HEK293 (cell line): ENCODE measurements at regions not wholly inside any gene's neighbourhood (a gene's known extent, or its start where the extent isn't known, plus 50 kb on each side); places are given as distances from the start of the nearest gene placed in this dataset.
A peak's percentile ranks its signal among the peaks of the same experiment; 100 is the strongest.
"Not testable (repeated sequence)": the region's sequence is repeated elsewhere in the genome, so short reads cannot be mapped to it uniquely, and the experiment has no call there.

ENCODE experiments used
- CTCF ChIA-PET: fragments of 350-600 bp; formaldehyde crosslinking; extraction: SDS; loops from one replicate; lab custom pipeline; 2021; ENCODE audit warnings: antibody characterized with exemption; lab: Yijun Ruan, JAX
- POLR2A ChIA-PET: fragments of 300-600 bp; formaldehyde crosslinking; extraction: SDS; loops from one replicate; lab custom pipeline; 2020; ENCODE audit warnings: antibody characterized with exemption, inconsistent platforms; lab: Yijun Ruan, JAX
- H3K27ac ChIP-seq: fragments of 200-500 bp; sonication (Bioruptor generic); 2 replicates; pipeline ENCODE4 v1.5.1; 2014; ENCODE audit warnings: low read depth, low read length, control low read depth, inconsistent platforms; ENCODE audit errors: extremely low read depth
- H3K36me3 ChIP-seq, 2 experiments: fragments of 200-500 bp in 1 of 2; sonication (Bioruptor generic) in 1 of 2; 1 replicate in 1 of 2; 2 replicates in 1 of 2; pipeline ENCODE4 v1.5.1; 2014 to 2017; ENCODE audit warnings: inconsistent platforms in 2 of 2, low read length in 2 of 2; ENCODE audit not compliant: control insufficient read depth in 2 of 2, insufficient read depth in 1 of 2
- H3K4me1 ChIP-seq: fragments of 200-500 bp; sonication (Bioruptor generic); 2 replicates; pipeline ENCODE4 v1.5.1; 2014; ENCODE audit warnings: mild to moderate bottlenecking, low read length, inconsistent platforms; ENCODE audit not compliant: control insufficient read depth, insufficient read depth
- H3K4me3 ChIP-seq: 2 replicates; pipeline ENCODE4 v1.5.1; 2011; ENCODE audit warnings: low read depth, mild to moderate bottlenecking, control low read depth, low read length, moderate library complexity
- H3K9me3 ChIP-seq: fragments of 200-500 bp; sonication (Bioruptor generic); 2 replicates; pipeline ENCODE4 v1.5.1; 2014; ENCODE audit warnings: low read depth, low read length, inconsistent platforms; ENCODE audit not compliant: control insufficient read depth, insufficient read depth
- FEZF1 ChIP-seq: fragments of 450-650 bp; formaldehyde crosslinking; IDR thresholded peaks from 2 replicates; pipeline ENCODE4 v1.5.1; 2016; ENCODE audit warnings: missing biosample characterization, missing genetic modification characterization
- HOXA7 ChIP-seq: sonication (generic); formaldehyde crosslinking; IDR thresholded peaks from 2 replicates; pipeline ENCODE4 v1.8.1; 2022; ENCODE audit warnings: missing genetic modification reagents, borderline replicate concordance
- RBAK ChIP-seq: fragments of 450-650 bp; formaldehyde crosslinking; IDR thresholded peaks from 2 replicates; pipeline ENCODE4 v1.5.1; 2016; ENCODE audit warnings: missing biosample characterization, missing genetic modification characterization
- SCRT1 ChIP-seq: fragments of 450-650 bp; formaldehyde crosslinking; IDR thresholded peaks from 2 replicates; pipeline ENCODE4 v1.5.1; 2016; ENCODE audit warnings: missing biosample characterization, missing genetic modification characterization, borderline replicate concordance
- SCRT2 ChIP-seq: fragments of 450-650 bp; formaldehyde crosslinking; IDR thresholded peaks from 2 replicates; pipeline ENCODE4 v1.5.1; 2016; ENCODE audit warnings: missing biosample characterization, missing genetic modification characterization
- TCF7L2 ChIP-seq: IDR thresholded peaks from 2 replicates; pipeline ENCODE4 v1.6.1; 2011; ENCODE audit warnings: low read depth, mild to moderate bottlenecking, inconsistent platforms, low read length, moderate library complexity, borderline replicate concordance
- YY2 ChIP-seq: fragments of 450-650 bp; formaldehyde crosslinking; IDR thresholded peaks from 2 replicates; pipeline ENCODE4 v1.5.1; 2016; ENCODE audit warnings: missing biosample characterization, missing genetic modification characterization
- ZEB2 ChIP-seq: fragments of 450-650 bp; formaldehyde crosslinking; IDR thresholded peaks from 2 replicates; pipeline ENCODE4 v1.5.1; 2016; ENCODE audit warnings: missing biosample characterization, missing genetic modification characterization
- ZFP3 ChIP-seq: fragments of 450-650 bp; formaldehyde crosslinking; IDR thresholded peaks from 2 replicates; pipeline ENCODE4 v1.5.1; 2016; ENCODE audit warnings: low read depth, missing biosample characterization, missing genetic modification characterization
- ZNF133 ChIP-seq: fragments of 450-650 bp; formaldehyde crosslinking; IDR thresholded peaks from 2 replicates; pipeline ENCODE4 v1.5.1; 2016; ENCODE audit warnings: missing biosample characterization, missing genetic modification characterization
- ZNF146 ChIP-seq: fragments of 450-650 bp; formaldehyde crosslinking; IDR thresholded peaks from 2 replicates; pipeline ENCODE4 v1.5.1; 2016; ENCODE audit warnings: missing biosample characterization, missing genetic modification characterization
- ZNF169 ChIP-seq: fragments of 450-650 bp; formaldehyde crosslinking; IDR thresholded peaks from 2 replicates; pipeline ENCODE4 v1.5.1; 2016; ENCODE audit warnings: missing biosample characterization, missing genetic modification characterization
- ZNF2 ChIP-seq: fragments of 450-650 bp; formaldehyde crosslinking; IDR thresholded peaks from 2 replicates; pipeline ENCODE4 v1.5.1; 2016; ENCODE audit warnings: missing biosample characterization, missing genetic modification characterization
- ZNF214 ChIP-seq: fragments of 450-650 bp; formaldehyde crosslinking; IDR thresholded peaks from 2 replicates; pipeline ENCODE4 v1.5.1; 2017; ENCODE audit warnings: missing biosample characterization, mild to moderate bottlenecking, missing genetic modification characterization, borderline replicate concordance
- ZNF26 ChIP-seq: fragments of 450-650 bp; formaldehyde crosslinking; IDR thresholded peaks from 2 replicates; pipeline ENCODE4 v1.5.1; 2016; ENCODE audit warnings: missing biosample characterization, missing genetic modification characterization
- ZNF324 ChIP-seq: fragments of 450-650 bp; formaldehyde crosslinking; IDR thresholded peaks from 2 replicates; pipeline ENCODE4 v1.5.1; 2016; ENCODE audit warnings: missing biosample characterization, missing genetic modification characterization
- ZNF423 ChIP-seq: fragments of 450-650 bp; formaldehyde crosslinking; IDR thresholded peaks from 2 replicates; pipeline ENCODE4 v1.5.1; 2016; ENCODE audit warnings: missing biosample characterization, missing genetic modification characterization
- ZNF501 ChIP-seq: fragments of 450-650 bp; formaldehyde crosslinking; IDR thresholded peaks from 2 replicates; pipeline ENCODE4 v1.5.1; 2016; ENCODE audit warnings: missing biosample characterization, missing genetic modification characterization
- ZNF513 ChIP-seq: fragments of 450-650 bp; IDR thresholded peaks from 2 replicates; pipeline ENCODE4 v1.5.1; 2018; ENCODE audit warnings: missing biosample characterization, missing genetic modification characterization
- ZNF544 ChIP-seq: fragments of 450-650 bp; formaldehyde crosslinking; IDR thresholded peaks from 2 replicates; pipeline ENCODE4 v1.5.0; 2017; ENCODE audit warnings: missing biosample characterization, missing genetic modification characterization
- ZNF600 ChIP-seq: fragments of 450-650 bp; formaldehyde crosslinking; IDR thresholded peaks from 2 replicates; pipeline ENCODE4 v1.5.1; 2016; ENCODE audit warnings: missing biosample characterization, missing genetic modification characterization
- TF ChIP-seq, protein P1 (sequence below): fragments of 450-650 bp; formaldehyde crosslinking; IDR thresholded peaks from 2 replicates; pipeline ENCODE4 v1.5.1; 2016; ENCODE audit warnings: missing biosample characterization, missing genetic modification characterization
- TF ChIP-seq, protein P2 (sequence below): fragments of 450-650 bp; formaldehyde crosslinking; IDR thresholded peaks from 2 replicates; pipeline ENCODE4 v1.5.1; 2016; ENCODE audit warnings: missing biosample characterization, missing genetic modification characterization
- TF ChIP-seq, protein P3 (sequence below): fragments of 450-650 bp; formaldehyde crosslinking; IDR thresholded peaks from 2 replicates; pipeline ENCODE4 v1.5.1; 2016; ENCODE audit warnings: missing biosample characterization, missing genetic modification characterization

- CTCF ChIA-PET, H3K36me3 ChIP-seq, POLR2A ChIA-PET, H3K27ac ChIP-seq, H3K4me3 ChIP-seq, H3K4me1 ChIP-seq, H3K9me3 ChIP-seq: not testable (repeated sequence)
- TF ChIP-seq ZNF146 (tag by site-specific recombination): peak; percentile 57; the same call in 1 of the 2 replicates
Observed at GRCh38 chr9:96090630-96091029, 211.3 kb downstream of the HSD17B3 start.

DNA sequence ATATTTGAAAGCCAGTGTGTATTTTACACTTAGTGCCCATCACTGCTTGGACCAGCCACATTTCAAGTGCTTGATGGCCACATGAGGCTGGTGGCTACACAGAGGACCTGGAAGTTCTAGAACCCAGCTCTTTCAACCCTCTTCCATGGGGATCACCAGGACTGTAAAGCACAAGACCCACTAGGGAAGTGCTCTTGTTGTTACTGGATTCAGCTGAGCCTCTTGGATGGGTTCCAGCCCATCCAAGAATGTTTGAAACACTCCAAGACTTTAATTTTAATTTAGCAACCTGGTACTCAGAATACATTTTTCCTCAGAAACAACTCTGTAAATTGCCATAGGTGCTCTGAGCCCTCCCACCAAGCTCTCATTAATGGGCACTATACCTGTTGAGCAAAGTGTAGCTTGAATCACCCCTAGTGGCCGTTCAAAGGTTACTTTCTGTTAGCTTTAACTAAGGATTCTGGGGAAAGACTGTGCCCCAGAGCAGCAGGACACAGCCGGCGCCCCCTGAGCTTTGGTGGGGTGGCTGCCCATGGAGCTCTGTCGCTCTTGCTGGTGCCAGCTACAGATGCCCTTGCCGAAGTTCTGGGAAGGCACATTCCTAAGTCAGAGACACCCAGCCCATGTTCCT lies 212.4 kb downstream of the HSD17B3 start:
- CTCF ChIA-PET: interaction anchor here (0.7 to 1.3 kb wide), 2 partner anchors 10 to 290 kb away, joined by 3 to 5 read pairs; no protein-coding TSS in a partner anchor

DNA sequence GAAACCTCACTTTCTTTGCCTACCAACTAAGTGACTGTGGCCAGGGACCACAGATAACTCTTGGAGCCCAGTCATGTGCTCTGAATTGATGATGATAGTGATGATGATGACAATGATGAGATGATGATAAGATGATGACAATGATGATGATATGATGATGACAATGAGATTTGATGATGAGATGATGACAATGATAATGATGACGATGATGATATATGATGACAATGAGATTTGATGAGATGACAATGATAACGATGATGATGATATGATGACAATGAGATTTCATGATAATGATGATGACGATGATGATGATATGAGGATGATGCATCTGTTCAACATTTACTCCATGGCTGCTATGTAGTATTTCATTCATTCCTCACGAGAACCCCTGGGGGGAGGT lies 213.0 kb downstream of the ERCC6L2 start:
- H3K4me3 ChIP-seq: no peak overlapping the region
- H3K36me3 ChIP-seq: no peaks in the 10 kb centered on the region
- H3K27ac ChIP-seq: no peak overlapping the region
- POLR2A ChIA-PET: no interaction called here
- H3K9me3 ChIP-seq: no peaks in the 10 kb centered on the region
- H3K4me1 ChIP-seq: no peaks in the 10 kb centered on the region
- CTCF ChIA-PET: no interaction called here
- TF ChIP-seq ZNF324 (tag by site-specific recombination): no peak
- no peak for TF ChIP-seq ZNF501 (tag by site-specific recombination)
- TF ChIP-seq ZNF600: no peak
- no peak for TF ChIP-seq SCRT2 (tag by site-specific recombination)
- no peak for TF ChIP-seq ZEB2 (tag by site-specific recombination)
- no peak for TF ChIP-seq SCRT1 (tag by site-specific recombination)
- TF ChIP-seq ZNF214: no peak
- TF ChIP-seq ZNF169: 0 out of 2 replicates have a peak, but pooled peaks have one; percentile 51
- 0 out of 2 replicates have a peak, but pooled peaks have one; percentile 60 for TF ChIP-seq RBAK (tag by site-specific recombination)
- peak; percentile 57; the same call in 1 of the 2 replicates for TF ChIP-seq ZNF26 (tag by site-specific recombination)
- TF ChIP-seq, protein P1, sequence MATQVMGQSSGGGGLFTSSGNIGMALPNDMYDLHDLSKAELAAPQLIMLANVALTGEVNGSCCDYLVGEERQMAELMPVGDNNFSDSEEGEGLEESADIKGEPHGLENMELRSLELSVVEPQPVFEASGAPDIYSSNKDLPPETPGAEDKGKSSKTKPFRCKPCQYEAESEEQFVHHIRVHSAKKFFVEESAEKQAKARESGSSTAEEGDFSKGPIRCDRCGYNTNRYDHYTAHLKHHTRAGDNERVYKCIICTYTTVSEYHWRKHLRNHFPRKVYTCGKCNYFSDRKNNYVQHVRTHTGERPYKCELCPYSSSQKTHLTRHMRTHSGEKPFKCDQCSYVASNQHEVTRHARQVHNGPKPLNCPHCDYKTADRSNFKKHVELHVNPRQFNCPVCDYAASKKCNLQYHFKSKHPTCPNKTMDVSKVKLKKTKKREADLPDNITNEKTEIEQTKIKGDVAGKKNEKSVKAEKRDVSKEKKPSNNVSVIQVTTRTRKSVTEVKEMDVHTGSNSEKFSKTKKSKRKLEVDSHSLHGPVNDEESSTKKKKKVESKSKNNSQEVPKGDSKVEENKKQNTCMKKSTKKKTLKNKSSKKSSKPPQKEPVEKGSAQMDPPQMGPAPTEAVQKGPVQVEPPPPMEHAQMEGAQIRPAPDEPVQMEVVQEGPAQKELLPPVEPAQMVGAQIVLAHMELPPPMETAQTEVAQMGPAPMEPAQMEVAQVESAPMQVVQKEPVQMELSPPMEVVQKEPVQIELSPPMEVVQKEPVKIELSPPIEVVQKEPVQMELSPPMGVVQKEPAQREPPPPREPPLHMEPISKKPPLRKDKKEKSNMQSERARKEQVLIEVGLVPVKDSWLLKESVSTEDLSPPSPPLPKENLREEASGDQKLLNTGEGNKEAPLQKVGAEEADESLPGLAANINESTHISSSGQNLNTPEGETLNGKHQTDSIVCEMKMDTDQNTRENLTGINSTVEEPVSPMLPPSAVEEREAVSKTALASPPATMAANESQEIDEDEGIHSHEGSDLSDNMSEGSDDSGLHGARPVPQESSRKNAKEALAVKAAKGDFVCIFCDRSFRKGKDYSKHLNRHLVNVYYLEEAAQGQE (tag by site-specific recombination): no peak
- TF ChIP-seq, protein P2, sequence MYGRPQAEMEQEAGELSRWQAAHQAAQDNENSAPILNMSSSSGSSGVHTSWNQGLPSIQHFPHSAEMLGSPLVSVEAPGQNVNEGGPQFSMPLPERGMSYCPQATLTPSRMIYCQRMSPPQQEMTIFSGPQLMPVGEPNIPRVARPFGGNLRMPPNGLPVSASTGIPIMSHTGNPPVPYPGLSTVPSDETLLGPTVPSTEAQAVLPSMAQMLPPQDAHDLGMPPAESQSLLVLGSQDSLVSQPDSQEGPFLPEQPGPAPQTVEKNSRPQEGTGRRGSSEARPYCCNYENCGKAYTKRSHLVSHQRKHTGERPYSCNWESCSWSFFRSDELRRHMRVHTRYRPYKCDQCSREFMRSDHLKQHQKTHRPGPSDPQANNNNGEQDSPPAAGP (tag by site-specific recombination): no peak
- peak; percentile 61; the same call in 1 of the 2 replicates for TF ChIP-seq ZNF513 (tag by site-specific recombination)
- TF ChIP-seq ZNF133 (tag by site-specific recombination): no peak
- TF ChIP-seq HOXA7 (CRISPR knock-in tag): no peak
- TF ChIP-seq TCF7L2: no peak
- TF ChIP-seq ZNF423: no peak

More for the DNA sequence above, 212.4 kb downstream of the HSD17B3 start:
- Histone ChIP-seq H3K27ac (no peak overlapping the region), H3K36me3 (no peaks in the 10 kb centered on the region), H3K4me3 (no peak overlapping the region), H3K4me1 (no peaks in the 10 kb centered on the region), H3K9me3 (no peaks in the 10 kb centered on the region)
- TF ChIP-seq FEZF1 (tag by site-specific recombination): no peak
- TF ChIP-seq ZFP3: no peak
- no peak for TF ChIP-seq ZNF2 (tag by site-specific recombination)
- TF ChIP-seq, protein P3, sequence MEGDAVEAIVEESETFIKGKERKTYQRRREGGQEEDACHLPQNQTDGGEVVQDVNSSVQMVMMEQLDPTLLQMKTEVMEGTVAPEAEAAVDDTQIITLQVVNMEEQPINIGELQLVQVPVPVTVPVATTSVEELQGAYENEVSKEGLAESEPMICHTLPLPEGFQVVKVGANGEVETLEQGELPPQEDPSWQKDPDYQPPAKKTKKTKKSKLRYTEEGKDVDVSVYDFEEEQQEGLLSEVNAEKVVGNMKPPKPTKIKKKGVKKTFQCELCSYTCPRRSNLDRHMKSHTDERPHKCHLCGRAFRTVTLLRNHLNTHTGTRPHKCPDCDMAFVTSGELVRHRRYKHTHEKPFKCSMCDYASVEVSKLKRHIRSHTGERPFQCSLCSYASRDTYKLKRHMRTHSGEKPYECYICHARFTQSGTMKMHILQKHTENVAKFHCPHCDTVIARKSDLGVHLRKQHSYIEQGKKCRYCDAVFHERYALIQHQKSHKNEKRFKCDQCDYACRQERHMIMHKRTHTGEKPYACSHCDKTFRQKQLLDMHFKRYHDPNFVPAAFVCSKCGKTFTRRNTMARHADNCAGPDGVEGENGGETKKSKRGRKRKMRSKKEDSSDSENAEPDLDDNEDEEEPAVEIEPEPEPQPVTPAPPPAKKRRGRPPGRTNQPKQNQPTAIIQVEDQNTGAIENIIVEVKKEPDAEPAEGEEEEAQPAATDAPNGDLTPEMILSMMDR (tag by site-specific recombination): no peak
- no peak for TF ChIP-seq YY2 (tag by site-specific recombination)
- no peak for TF ChIP-seq ZNF544 (tag by site-specific recombination)
- POLR2A ChIA-PET: no interaction called here
